ENCODE measurements at regions not wholly inside any gene's neighbourhood (a gene's known extent, or its start where the extent isn't known, plus 50 kb on each side); places are given as distances from the start of the nearest gene placed in this dataset.

GRCh38 chr1:232244426-232244825, 385.5 kb downstream of the SIPA1L2 start:
- no peak for TF ChIP-seq CTCF (IDR thresholded peaks at IDR 0.05)
- TF ChIP-seq POLR2AphosphoS5 (IDR thresholded peaks at IDR 0.05), result no peak
